GM18508 (cell line): ENCODE measurements at regions not wholly inside any gene's neighbourhood (a gene's known extent, or its start where the extent isn't known, plus 50 kb on each side); places are given as distances from the start of the nearest gene placed in this dataset.
"Not testable (repeated sequence)": the region's sequence is repeated elsewhere in the genome, so short reads cannot be mapped to it uniquely, and the experiment has no call there.

Source experiments
- ATAC-seq: cut with Tn5 transposase; IDR thresholded peaks from one replicate; pipeline ENCODE4 v1.9.1; 2021; ENCODE audit warnings: moderate number of reproducible peaks; ENCODE audit not compliant: insufficient read depth, unreplicated experiment

DNA sequence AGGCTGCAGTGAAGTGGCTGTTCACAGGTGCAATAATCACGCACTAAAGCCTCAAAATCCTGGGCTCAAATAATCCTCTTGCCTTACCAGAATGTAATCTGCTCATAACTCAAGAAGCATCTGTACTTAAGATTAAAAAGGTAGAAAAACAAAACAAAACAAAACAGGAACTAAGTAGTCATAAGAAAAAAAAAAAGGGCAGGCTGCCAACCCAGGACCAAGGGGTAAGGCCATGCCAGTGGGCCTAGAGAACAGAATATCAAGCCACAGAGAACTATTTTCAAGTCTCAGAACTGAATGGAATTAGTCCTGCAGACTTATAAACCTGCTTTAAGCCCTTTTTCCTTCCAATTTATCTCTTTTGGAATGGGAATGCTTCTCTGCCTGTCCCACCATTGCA, 64.8 kb upstream of the TBC1D3K start:
- ATAC-seq, result no peak

DNA sequence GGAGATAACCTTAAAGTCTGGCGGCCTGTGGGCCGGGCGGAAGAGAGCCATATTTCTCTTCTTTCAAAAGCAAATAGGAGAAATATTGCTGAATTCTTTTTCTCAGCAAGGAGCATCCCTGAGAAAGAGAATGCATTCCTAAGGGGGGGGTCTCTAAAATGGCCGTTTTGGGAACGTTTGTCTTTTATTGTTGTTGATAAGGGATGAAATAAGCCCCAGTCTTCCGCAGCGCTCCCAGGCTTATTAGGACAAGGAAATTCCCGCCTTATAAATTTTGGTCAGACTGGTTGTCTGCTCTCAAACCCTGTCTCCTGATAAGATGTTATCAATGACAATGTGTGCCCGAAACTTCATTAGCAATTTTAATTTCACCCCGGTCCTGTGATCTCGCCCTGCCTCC, 65.8 kb upstream of the TBC1D3K start:
- ATAC-seq, result not testable (repeated sequence)

DNA sequence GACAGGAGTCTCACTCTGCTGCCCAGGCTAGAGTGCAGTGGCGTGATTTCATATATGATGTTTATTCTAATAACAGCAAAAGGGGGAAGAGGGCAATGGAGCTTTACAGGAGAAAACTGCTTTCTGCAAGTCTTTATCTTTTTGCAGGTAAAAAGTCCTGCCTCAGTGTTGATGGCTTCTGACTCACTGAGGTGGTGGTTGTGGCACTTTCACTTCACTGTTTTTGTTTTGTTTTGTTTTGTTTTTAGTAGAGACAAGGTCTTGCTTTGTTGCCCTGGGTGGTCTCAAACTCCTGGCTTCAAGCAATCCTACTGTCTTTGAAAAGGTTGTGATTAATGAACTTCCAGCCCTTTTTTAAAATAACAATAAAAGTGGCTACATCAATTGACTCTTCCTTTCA, 68.0 kb upstream of the TBC1D3K start:
- no peak for ATAC-seq

DNA sequence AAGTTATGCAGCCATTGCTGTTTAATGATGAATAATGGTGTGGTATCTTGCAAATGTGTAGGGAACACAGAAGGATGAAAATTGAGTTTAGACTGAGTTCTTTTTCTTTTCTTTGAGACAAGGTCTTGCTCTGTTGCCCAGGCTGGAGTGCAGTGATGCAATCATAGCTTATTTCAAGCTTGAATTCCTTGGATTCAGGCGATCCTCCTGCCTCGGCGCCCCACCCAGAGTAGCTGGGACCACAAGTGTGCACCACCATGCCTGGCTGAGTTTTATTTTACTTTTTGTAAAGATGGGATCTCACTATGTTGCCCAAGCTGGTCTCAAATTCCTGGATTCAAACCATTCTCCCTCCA, 74.6 kb upstream of the TBC1D3K start:
- ATAC-seq, result no peak

DNA sequence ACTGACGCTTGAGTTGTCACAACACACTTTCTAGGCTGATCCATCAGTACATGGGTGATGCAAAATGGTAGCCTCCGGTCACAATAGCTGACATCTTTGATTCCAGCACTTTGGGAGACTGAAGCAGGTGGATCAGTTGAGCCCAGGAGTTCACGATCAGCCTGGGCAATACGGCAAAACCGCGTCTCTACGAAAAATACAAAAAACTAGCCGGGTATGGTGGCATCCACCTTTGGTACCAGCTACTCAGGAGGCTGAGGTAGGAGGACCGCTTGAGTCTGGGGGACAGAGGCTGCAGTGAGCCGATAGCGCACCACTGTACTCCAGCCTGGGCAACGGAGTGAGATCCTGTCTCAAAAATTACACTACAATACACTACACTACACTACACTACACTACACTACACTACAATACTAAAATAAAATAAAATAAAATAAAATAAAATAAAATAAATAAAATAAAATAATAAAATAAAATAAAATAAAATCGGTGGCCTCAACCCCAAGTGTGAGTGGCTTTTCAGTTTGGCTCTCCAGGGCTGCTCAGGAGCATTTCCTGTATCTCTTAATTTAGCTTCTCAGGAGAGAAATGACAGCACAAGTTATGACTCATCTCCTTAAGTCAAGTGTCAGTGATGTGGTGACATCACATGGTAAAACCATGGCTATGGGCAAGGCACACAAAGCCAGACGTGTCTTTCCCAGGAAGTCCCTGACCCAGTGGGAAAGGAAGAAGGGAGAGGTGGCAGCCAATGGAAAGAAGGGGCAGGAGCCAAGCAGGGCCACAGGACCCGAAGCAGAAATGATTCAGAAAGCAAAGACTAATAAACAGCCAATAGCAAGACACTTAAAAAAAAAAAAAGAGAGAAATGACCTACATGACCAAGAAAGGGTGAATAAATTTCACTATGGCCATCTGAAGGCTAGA, 75.3 kb upstream of the TBC1D3K start:
- no peak for ATAC-seq

DNA sequence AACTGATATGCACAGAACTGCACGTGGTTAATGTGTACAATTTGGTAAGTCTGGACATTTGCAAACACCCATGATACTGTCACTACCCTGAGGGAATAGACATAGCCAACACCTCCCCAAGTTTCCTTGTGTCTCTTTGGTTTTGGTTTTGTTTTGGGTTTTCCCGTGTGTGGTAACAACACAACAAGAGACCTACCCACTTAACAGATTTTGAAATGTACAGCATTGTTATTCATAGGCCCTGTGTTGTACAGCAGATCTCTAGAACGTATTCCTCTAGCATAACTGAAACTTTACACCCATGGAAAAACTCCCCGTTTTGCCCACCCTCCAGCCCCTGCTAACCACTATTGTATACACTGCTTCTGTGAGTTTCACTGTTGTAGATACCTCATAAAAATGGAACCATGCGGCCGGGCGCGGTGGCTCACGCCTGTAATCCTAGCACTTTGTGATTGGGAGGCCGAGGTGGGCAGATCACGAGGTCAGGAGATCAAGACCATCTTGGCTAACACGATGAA, 76.3 kb upstream of the TBC1D3K start:
- ATAC-seq, result no peak

DNA sequence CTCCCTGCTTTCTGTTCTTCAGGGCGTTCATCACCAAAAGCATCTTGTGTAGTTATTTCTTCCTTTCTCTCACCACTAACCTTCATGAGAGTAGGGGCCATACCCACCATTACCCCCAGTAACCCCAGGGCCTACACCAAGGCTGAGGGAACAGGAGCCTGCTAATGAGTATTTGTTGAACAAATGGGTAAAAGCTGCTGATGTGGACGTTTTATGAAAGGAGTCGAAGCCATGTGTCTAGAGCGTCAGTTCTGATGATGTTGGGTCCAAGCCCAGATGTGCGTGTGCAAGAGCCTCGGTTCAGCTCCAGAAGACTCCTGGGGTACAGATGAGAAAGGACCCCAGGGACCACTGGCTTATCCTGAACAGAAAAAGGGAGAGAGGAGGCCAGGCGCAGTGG, 77.1 kb upstream of the TBC1D3K start:
- no peak for ATAC-seq

DNA sequence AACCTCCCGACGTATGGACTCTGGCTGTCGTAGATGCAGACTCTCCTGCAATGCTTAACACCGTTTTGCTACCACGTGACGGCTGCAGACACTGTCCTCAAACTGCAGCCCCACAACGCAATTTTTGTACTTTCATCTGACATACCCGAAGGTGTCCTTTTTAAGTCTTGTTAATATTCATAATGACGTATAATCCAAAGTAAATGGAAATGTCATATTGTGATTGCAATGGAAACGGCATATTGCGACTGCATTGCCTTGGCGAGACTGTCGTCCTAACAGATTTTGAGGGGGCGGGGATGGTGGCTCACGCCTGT, 79.3 kb upstream of the TBC1D3K start:
- ATAC-seq, result no peak

DNA sequence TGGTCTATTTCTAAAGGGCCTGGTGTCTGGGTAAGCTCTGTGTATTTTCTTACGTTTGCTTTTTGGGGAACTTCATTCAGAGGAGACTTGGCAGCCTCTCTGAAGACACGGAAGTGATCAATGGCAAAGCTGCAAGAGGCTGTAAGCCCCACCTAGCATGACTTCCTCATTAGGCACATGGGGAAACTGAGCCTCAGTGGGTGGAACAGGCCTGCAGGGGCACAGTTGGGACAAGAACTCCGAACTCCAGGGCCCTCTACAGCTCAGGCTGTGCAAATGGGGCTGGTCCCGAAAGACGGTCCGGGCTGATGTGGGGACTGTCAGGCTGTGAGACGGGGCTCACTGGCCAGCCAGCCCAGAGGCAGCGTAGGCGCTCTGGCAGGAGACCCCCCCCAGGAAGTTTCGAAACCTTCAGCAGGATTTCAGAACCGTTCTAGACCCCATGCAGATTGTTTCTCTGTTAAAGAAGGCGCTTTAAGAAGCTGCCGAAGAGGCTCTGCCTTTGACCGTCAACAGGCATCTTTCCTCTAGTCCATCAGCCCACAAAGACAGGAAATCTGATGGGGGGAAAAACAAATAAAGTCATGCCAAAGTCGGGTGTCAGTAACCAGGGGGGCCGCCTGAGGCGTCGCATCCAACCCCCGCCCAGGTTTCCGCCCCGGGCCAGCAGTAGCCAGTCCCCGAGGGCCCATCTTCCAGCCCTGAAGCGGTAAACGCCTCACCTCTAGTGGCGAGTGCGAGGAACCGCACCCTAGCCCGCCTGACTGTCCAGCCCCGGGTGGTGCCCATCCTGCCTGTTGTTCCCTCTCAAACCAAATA, 79.8 kb upstream of the TBC1D3K start:
- ATAC-seq, result no peak

DNA sequence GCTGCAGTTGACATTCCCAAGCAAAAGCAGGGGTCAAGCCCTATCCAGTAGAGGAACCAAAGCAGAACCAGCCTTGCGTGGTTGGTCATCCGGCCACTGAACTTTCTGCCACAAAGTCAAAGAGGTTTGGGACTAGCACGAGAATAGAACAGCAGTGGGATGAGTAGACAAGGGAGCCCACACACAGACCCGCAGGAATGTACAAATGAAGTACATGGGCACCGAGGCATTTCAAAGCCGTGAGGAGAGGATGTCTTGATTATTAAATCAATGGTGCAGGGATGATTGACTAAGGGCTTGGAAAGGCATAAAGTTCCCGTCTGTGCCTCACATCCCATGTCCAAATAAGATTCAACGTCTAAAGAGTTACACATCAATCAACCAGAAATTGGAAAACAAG, 81.8 kb upstream of the TBC1D3K start:
- ATAC-seq, result no peak

DNA sequence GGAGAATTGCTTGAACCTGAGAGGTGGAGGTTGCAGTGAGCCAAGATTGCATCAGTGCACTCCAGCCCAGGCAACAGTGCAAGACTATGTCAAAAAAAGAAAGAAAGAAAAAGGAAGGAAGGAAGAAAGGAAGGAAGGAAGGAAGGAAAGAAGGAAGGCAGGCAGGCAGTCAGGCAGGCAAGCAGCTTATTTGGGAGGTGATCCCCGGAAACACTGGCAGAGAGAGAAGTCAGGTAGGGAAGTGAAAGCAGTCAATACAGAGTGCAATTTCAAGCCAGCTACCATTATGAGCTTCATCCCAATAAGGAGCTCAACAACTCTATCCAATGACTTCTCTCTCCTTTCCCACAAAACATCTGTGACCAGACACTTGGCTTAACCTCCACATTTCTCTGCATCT, 83.0 kb upstream of the TBC1D3K start:
- no peak for ATAC-seq

DNA sequence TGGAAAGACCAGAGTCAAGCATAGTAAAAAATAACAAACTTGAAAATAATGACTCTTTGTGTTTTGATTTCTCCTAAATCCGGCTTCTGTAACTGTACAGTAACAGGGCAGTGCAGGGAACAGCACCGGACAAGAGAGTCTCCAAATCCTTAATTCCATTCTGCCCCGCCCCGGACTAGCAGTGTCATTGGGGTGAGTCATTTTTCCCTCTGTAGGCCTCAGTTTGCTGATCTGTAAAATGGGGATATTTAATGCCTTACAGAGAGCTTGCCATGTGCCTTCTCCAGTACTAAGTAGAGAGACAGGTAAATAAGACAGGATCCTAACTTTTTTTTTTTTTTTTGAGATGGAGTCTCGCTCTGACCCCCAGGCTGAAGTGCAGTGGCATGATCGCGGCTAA, 83.6 kb upstream of the TBC1D3K start:
- ATAC-seq, result no peak

DNA sequence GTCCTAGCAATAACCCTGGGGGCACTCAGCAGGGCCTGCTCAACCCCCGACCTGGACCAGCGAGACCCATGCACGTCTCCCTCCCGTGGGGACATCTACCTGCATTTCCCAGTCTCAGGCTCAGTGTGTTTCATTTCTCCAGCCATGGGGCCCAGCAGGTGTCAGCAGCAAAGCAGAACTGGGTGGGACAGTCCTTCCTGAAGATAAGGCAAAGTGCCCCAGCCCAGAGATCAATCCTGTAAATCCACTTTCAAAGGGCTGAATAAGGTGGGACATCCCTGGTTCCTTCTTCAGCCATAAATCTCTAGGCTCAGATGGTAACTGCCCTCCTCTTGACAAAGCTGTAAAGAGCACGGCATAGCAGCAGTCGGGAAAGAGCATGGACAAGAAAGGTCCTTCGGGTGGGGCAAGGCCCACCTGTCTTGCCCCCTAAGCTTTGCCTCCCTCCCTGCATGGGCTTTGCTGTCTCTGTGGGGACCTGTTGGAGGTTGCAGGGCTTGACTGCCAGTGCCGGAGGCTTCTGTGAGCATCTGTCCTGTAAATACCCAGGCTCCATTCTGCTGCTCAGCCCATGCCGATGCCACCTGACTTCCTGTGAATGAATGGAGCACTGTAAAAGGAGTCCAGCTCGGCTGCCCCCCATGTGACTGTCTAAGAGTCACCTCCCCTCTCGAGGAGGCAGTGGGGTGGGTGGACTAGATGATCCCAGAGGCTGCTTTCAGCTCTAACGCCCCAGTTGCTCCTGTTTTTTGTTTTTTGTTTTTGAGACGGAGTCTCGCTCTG, 84.8 kb upstream of the TBC1D3K start:
- ATAC-seq, result no peak

DNA sequence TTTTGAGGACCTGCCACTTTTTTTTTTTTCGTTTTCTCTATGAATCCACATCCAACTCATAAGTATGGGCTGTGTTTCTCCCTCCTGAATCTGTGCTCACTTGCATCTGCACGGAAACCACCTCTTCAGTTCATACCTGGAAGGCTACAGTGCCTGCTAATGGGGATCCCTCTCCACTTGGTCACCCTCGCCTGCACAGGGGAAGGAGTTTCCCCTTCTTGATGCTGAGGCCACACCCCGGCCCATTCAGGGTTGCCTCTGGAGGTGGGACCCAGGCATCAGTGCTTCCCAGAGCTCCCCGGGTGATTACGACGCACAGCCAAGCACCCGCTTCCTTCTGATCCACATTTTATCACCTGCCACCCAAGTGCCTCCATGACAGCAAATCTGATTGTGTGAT, 85.9 kb upstream of the TBC1D3K start:
- ATAC-seq, result no peak

DNA sequence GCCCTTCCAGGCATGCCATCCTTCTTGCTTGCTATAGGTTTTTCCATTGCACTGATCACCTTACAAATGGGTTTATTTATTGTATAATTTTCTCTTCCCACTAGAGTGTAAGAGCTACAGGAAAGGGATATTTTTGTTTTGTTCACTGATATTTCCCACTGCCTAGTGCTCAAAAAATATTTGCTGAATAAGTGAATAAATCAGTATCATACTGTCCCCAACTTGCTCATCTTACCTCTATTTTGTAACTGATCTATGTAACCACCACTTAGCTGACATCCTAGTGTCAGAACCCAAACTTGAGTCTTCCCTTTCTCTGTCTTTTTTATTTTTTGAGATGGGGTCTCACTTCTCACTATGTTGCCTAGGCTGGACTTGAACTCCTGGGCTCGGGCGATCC, 87.6 kb upstream of the TBC1D3K start:
- ATAC-seq, result no peak

DNA sequence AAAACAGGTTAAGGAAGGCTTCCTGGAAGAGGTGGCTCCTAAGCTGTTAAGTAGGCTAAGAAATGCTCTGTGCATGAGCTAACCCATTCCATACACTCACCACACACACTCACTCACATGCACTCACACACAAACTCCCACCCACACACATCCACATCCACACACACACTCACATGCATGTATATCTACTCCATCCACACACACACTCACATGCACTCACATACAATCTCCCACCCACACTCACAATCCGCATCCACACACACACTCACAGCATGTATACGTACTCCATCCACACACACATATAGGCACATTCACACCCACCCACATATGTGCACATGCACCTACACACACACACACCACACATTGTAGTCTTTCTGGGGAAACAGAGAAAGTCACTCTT, 89.3 kb upstream of the HNF1B start:
- ATAC-seq, result no peak

DNA sequence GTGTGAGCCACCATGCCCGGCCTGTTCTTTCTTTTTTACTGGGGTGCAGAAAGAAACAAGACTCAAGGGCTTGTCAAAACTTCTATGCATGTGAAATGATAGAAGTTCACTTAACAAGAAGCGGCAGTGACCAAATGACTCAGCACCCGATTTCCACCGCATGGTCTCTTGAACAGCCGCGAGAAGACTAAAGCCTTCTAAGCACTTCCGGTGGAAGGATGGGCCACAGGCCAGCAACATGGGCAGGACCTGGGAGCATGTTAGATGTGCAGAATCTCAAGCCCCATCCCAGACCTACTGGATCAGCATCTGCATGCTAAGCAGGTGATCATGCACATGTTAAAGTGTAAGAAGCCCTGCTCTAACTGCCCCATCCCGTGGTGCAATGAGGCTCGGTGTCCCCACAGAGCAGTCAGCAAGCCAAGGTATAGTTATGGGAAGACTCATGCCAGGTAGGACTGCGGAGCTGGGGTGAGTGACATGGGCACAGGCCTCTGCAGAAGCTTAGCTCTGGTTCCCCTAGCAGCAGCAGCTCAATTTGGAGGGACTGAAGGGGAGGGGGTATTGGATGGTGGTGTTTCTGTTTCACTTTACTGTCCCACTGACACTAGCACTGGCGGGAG, 88.5 kb upstream of the HNF1B start:
- ATAC-seq, result peak; percentile 44

DNA sequence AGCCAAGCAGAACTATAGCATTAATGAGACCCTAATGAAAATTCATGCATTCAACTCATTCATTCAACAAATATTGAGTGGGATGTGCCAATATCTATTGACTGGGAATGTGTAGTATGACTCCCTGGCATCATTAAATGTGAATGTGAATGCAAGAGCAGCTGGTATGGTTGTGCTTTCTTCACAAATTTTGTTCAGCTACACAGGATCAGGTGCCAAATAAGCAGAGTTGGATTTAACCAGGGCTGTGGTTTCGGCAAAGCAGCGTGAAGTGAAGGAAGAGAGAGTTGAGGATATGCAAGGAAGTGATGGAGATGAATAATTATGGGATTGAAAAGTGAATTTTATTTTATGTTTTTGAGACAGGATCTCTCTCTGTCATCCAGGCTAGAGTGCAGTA, 87.1 kb upstream of the HNF1B start:
- ATAC-seq, result no peak

DNA sequence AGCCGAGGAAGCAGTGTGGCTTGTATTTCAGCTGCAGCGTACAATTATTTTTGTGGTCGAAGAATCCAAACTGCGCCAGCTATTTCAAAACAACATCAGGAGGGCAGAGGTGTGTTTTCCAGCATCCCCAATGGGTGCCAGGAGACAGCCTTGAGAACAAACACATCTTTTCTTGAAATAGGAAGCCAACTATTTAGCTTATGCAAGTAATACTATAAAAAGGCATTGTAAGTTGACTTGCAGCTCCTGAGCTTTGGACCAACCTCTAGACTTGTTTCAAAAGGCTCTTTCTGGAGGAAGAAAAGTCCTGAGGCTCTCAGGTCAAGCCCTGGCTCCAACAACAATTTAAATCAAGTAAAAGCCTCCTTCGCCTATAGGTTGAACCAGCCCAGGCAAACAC, 86.6 kb upstream of the HNF1B start:
- no peak for ATAC-seq
